ENCODE measurements at regions not wholly inside any gene's neighbourhood (a gene's known extent, or its start where the extent isn't known, plus 50 kb on each side); places are given as distances from the start of the nearest gene placed in this dataset.
"Not testable (repeated sequence)": the region's sequence is repeated elsewhere in the genome, so short reads cannot be mapped to it uniquely, and the experiment has no call there.

GRCh38 chr15:96586901-96587300 is 256.4 kb downstream of the NR2F2 start:
- no peak for FAIRE-seq

DNA sequence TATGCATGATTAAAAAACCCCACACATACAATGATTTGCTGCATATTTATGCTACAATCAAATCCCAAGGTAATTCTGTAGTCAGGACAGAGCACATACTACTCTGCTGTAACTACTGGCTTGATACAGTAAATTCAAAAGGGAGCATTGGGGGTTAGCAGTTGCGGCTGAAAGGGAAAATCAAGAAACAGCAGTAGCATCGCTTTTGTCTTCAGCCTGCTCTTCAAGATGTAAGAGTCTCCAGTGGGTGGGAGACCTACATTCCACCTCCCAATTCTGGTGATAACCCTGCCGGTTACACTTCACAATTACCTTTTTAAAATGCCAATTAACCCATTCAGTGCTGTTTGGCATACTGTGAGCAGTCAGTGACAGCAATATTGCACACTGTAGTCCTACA is 259.4 kb downstream of the NR2F2 start:
- no peak for FAIRE-seq

- no peak for FAIRE-seq
Observed at GRCh38 chr15:96593735-96594134, 263.2 kb downstream of the NR2F2 start.

GRCh38 chr15:96595951-96596350 is 265.5 kb downstream of the NR2F2 start:
- FAIRE-seq: no peak

GRCh38 chr15:96598514-96598913 is 268.0 kb downstream of the NR2F2 start:
- FAIRE-seq: no peak

DNA sequence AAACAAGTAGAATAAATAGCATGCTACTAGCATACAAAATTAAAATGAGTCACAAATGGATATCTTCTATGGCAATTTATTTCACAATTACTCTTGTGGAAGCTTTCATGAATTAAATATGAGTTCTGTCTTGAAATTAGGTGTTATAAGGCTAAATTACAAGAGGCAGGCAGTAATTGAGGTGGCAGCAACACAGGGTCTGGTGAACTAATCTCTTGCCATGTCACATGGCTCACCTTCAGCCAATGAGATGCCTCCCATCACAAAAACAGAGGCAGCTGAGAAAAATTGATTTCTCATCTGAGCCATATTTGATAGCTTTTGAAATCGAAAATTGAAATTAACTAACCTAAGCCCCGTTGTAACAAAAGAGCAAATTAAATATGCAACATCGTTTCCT is 268.8 kb downstream of the NR2F2 start:
- FAIRE-seq: no peak

- FAIRE-seq: no peak
Observed at GRCh38 chr15:96600350-96600749, 269.9 kb downstream of the NR2F2 start.

GRCh38 chr15:96606617-96607016 is 276.1 kb downstream of the NR2F2 start:
- FAIRE-seq: no peak

DNA sequence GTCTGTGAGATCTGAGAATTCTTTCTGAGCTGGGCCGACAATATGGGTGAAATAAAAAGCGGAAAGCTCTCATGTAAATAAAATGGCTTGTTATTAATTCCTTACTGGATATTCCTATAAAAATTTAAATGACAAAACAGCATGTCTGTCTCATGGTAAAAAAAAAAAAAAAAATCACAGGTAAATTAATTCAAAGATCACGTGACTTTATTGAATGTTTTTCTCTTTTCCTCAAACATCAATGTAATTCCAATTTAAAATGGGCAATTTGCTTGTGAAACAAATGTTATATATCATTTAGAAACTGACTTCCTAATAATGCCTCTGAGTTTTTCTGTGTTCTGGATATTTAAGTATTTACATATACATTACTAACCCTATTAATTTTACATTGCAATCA is 280.3 kb downstream of the NR2F2 start:
- FAIRE-seq: no peak

- no peak for FAIRE-seq
Observed at GRCh38 chr15:96612917-96613316, 282.4 kb downstream of the NR2F2 start.

- no peak for FAIRE-seq
Observed at GRCh38 chr15:96619174-96619573, 288.7 kb downstream of the NR2F2 start.

GRCh38 chr15:96622714-96623113 is 292.2 kb downstream of the NR2F2 start:
- FAIRE-seq: no peak

DNA sequence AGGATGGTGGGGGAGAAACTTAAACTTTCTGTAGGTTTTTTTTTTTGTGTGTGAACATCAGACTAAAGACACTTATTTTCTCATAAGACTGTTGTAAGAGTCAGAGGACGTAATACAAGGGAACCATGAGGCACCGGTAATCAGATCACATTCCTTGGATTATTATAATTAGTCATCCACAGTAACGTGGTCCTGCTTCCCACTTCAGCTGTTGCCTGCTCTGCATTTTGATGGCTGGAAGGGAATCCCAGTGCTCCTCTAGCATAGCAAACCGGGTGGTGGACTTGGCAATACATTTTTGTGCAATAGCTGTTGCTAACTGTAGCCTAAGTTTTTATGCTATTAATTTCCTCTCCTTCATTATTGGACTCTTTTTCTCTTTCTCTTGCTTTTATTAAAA is 294.8 kb downstream of the NR2F2 start:
- no peak for FAIRE-seq

GRCh38 chr15:96627031-96627568 is 296.6 kb downstream of the NR2F2 start:
- no peak for FAIRE-seq

DNA sequence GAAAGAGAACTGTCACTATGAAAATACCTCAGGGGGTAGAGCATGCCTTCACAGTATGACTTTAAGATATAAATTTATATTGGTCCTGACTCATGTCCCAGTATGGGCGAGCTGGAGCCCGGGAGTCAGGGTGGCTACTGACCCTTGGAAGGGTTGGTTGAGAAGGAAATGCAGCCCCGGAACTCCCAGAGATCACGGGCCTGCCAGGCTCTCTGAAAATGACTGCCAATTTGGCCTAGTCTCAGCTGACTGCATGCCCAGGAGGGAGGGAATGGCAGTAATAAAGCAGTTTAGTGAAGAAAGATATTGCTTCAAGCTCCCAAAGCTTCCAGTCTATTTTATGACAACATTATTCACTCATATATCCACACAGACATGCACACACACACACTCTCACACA is 299.0 kb downstream of the NR2F2 start:
- no peak for FAIRE-seq

DNA sequence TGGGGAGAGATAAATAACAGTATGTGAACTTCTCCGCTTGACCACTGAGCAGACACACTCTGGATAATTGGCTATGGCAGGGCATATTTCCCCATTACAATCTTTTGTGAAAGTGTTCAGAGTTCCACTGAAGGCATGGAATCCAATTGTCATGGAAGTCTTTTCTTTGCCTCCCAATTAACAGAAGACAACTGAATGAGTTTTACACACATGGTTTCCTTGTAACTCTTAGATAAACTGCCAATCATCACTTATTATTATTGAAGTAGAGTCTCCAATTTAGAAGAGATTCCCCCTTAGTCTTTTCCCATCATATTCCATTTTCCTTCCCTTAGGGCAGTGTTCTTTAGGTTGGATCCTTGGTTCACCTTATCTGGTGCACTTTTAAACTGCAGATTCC is 308.3 kb downstream of the NR2F2 start:
- FAIRE-seq: no peak

GRCh38 chr15:96645796-96646195 is 315.3 kb downstream of the NR2F2 start:
- FAIRE-seq: no peak

- no peak for FAIRE-seq
Observed at GRCh38 chr15:96648866-96649265, 318.4 kb downstream of the NR2F2 start.

- no peak for FAIRE-seq
Observed at GRCh38 chr15:96657096-96657495, 326.6 kb downstream of the NR2F2 start.

GRCh38 chr15:96666979-96667378 is 336.5 kb downstream of the NR2F2 start:
- FAIRE-seq: not testable (repeated sequence)

DNA sequence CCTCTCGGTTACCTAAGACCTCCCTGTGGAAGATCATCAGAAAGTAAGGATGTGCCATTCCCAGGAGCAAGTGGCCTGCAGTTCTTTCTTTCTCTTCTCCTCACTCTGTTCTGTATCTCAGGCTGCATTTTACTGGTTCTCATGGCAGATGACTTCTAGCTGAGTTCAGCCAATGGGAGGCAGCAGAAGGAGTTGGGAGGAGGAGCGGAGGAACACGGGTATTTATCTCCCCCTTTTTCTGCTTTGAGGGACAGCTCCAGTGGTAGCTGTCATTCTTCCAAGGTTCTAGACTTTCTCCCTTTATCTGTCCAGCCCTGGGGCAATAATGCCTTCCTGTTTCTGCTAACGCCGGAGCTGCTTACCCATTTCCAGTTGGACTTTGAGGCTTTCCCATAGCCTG is 339.9 kb downstream of the NR2F2 start:
- no peak for FAIRE-seq

DNA sequence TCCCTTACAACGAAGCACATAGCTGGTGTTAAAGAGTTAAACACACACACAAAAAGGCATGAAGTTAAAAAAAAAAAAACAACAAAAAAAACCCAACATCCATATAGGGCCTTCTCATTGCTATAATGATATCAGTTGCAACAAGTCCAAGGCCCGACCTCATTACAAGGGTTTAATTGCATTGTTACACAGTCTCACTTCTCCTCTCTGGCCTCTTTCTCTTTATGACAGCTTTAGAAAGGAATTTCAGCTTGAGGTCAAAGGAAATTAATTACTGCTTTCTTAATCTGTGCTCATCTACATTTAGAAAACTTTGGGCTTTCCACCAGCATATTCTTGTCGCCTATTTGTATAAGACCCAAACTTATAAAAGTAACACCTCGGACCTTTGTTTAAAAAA is 342.1 kb downstream of the NR2F2 start:
- no peak for FAIRE-seq

GRCh38 chr15:96678386-96678785 is 347.9 kb downstream of the NR2F2 start:
- no peak for FAIRE-seq

DNA sequence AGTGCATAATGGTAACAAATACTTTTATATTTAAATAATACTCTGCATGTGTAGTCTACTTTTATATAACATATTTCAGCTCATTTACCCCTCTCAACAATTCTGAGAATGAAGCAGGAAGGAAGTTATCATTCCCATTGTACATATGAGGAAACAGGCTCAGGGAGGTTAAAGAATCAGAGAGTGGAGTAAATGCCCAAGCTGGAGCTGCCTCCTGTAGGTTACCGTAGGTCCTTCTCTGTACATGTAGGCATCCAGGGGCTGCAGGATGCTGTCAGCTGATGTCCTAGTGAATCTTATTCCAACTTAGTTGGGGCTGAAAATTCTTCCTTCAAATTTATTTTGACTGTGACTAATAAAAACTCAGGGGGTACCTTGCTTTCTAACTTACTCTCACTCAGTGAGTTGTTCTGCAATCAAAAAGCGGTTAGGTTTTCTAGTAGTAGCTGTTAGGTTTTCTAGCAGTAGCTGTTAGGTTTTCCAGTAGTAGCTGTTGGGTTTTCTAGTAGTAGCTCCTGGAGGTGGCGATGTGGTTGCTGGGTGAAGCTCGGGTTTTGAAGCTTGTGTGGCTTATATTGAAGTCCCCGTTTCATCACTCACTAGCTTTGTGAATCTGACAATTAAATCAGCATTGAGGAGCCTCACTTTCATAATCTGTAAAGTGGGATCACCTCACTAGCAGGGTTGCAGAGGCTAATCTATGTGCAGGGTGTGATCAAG is 357.0 kb downstream of the NR2F2 start:
- FAIRE-seq: no peak

GRCh38 chr15:96690733-96691132 is 360.2 kb downstream of the NR2F2 start:
- no peak for FAIRE-seq

All from islet of Langerhans (tissue), 1 donor.